Stimulated activated CD4-positive, alpha-beta T cell treated with anti-CD3 and anti-CD28 coated beads, Interleukin-1b, Interleukin-23, amount 100 ng/mL, for 24 hours (primary cell): ENCODE measurements at regions not wholly inside any gene's neighbourhood (a gene's known extent, or its start where the extent isn't known, plus 50 kb on each side); places are given as distances from the start of the nearest gene placed in this dataset.

ENCODE experiments used
- DNase-seq, 4 experiments: peaks; one replicate each; pipeline ENCODE4 v3.0.0-alpha.2; 2020; ENCODE audit warnings: low read depth in 4 of 4, low spot score in 1 of 4

DNA sequence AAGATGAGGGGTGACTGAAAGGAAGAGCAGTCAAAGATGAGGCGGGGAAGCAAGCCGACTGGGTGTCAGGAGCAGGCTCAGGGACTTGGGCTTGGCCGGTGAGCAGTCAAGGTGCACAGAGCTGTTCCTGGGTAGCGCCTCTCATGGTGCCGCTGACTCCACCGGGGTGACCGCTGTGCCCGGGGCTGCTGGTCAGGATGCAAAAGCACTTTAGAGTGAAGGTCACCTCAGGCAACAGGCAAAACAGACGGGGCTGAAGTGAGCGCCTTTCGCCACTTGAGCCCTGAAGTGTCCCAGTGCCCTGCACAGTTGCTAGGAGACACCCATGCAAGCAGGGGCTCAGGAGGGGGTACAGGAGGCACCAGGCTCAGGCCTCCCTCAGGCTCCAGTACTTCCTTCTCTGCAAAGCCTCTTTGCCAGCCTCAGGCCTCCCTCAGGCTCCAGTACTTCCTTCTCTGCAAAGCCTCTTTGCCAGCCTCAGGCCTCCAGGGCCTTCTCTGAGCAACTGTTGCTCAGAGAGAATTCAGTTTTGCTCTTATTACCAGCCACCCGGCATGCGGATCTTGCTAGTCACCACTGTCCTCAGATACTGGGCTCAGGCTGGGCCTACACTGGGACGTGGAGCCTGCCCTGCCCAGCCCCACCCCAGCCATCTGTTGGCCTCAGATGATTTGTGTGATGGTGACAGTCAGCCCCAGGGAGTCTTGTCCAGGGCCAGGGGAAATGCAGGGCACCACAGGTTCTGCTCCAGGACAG lies 99.7 kb upstream of the IRF2BP2 start:
- DNase-seq = no peak

DNA sequence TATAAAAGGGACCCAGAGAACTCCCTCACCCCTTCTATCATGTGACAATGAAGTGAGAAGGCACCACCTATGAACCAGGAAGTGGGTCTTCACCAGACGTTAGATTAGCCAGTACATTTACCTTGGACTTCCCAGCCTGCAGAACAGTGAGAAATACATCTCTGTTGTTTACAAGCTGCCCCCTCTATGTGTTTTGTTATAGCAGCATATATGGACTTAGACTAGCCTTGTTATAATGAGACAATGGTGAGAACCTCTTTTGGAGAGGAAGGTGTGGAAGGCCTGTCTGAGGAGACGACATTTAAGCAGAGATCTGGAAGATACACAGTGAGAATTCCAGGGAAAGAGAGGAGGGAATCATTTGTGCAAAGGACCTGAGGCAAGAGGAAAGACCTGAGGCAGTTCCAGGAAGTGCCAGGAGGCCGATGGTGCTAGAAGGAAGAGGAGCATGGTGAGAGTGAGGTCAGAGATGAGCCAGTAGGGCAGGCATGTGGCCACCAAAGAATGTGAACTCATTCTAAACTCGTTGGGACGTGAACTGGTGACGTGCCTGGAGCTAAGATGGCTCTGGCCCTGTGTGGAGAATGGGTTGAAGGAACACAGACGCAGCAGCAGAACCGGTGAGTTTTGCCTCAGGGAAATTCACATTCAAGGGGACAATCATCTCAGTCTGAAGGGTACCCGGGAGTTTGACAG lies 98.9 kb upstream of the IRF2BP2 start:
- DNase-seq = no peak

DNA sequence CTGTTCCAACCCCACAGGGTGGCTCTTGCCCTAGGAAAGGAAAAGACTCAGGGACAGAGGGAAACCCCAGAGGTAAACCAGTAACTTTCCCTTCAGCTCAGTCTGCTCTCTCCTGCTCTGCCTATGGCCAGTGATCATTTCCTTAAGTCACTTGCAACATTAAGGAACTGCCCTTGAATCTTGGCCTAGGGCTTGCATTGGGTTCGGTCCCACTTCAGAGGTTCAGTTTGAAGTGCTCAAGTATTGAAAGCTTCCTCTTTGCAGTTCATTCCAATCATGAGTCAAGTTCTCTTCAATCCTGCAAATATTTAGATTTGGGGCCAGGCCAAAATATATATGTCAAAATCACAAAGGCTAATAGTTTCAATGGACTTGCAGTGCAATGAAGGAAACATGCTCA lies 97.7 kb upstream of the IRF2BP2 start:
- DNase-seq = no peak

DNA sequence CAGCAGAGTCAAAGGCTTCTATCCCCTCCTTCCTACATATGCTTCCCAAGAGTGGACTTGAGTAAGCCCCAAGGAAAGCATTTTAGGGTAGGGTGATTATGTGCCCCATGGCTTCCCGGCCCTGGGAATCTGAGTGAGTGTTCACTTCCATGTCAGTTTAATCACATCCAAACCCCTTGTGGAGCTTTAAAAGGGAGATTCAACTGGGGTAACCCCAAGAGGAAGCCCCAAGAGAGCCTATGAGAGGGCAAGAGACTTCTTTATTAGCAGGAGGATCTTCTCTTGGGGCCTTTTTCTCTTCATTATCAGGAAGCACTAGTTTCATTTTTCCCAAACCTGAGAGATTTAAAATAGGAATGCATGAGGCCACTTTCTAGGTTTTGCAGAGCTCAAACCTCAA lies 97.0 kb upstream of the IRF2BP2 start:
- DNase-seq = no peak

DNA sequence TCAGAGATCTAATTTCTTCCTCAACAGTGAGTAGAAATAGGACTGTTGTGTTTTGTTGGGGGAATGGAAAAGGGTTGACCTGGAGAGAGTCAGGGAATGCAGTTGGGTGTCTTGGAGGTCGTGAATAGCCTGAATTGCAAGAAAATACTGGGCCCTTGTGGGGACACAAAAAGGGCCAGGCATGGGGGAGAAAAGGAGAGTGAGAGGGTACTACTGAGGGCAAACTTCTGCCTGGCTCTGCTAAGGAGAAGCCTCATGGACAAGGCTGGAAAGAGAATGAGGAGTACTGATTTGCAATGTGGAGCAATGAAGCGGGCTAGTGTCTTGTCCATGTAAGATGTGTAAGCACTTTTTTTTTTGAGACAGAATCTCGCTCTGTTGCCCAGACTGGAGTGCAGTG lies 96.2 kb upstream of the IRF2BP2 start:
- DNase-seq = no peak

DNA sequence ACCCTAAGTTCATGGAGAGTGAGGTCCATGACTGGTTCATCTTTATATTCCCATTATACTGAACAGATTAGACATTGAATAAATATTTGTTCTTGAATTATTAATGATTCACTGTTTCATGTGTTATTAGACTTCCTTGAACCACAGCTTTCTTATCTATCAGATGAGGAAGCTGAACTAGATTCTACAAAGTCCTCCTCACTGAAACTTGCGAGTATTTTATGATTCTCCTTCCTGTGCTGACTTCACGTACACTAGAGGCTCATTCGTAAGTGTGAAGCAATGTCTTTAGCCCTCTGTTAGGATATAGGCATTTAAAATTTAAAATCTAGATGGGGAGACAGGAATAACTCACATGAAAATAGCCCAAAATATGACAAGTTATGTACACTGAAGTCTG lies 95.6 kb upstream of the IRF2BP2 start:
- DNase-seq = no peak

DNA sequence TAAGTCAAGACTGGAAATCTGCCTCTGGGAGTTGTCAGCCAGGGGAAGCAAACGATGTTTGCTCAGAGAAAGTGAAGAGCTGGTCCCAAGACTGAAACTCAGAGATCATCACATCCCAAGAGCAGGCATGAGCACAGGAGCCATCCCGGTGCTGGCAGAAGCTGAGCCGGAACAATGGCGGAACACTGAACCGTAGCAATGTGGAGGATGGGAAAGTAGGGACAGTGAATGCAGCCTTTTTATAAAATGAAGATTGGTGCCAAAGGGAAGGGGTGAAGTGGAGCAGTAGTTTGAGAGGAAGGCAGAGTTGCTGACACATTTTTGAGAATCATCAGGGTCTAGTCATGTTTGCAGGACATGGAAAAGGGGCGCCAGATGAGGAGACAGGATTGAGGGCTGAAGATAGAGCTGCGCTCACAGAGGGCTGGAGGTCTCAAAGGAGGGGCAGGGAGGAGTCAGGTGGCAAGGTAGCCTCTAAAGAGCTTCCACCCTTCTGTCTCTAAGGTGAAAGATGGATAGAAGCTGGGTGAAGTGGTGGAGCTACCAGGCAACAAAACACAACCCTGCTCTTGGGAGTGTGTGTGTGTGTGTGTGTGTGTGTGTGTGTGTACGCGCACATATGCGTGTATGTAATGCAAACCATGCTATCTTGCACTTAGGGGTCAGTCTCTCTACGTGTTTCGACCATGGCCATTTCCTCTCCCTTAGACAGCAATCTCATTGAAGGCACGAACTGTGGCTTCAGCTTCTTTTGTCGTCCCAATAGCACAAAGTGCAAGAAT lies 94.3 kb upstream of the IRF2BP2 start:
- DNase-seq = no peak

DNA sequence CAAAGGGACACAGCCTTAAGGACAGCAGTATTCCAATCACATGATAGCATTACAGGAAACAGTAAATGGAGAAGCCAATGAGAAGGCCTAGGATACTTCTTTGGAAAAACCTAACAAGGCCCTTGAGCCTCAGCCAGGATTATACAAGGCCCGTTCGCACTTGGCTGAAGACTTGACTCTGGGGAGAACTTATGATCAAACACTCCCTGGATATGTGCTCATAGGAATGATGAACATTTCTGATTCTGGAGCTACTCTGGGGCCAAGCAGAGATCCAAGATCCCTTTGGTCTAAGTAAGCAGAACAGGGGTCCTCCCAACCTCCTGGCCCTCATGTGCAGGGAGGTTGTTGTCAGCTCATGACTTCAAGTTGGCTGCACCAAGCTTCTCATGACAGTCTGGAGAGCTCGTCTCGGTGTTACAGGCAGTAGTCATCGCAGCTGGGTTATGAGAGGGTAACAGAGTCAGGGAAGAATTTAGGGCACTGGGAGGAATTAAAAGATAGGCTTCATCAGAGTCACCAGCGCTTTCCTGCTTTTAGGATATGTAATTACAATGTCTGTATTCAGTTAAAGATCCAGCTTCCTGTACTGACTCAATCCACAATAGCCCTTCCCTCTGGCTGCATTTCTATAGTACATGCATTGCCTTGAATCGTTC lies 92.5 kb upstream of the IRF2BP2 start:
- no peak for DNase-seq

DNA sequence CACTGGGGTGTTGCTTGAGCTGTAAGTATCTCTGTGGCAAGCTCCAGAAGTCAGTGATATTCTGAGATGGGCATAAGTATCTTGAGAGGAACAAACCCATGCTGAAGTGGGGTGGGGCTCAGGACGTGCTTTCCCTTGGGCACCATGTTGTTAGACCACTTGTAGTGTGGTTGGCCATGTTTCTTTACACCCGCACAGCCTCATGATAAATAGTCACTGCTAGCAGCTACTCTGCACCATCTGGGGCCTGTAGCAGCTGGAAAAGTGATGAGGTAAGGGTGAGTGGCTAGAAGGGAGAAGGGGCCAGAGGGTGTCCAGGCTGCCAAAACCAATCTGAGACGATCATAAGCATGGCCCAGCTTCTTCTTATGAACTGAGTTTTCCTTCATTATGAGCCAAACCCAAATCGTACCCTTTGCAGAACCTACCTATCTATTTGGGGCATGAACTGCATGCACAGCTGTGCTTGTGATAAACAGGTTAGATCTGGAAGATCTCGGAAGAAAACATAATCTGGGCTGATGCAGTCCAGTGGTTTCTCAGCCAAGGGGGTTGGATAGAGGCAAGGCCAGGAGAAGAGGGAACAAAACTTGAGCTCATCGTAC lies 91.9 kb upstream of the IRF2BP2 start:
- no peak for DNase-seq

DNA sequence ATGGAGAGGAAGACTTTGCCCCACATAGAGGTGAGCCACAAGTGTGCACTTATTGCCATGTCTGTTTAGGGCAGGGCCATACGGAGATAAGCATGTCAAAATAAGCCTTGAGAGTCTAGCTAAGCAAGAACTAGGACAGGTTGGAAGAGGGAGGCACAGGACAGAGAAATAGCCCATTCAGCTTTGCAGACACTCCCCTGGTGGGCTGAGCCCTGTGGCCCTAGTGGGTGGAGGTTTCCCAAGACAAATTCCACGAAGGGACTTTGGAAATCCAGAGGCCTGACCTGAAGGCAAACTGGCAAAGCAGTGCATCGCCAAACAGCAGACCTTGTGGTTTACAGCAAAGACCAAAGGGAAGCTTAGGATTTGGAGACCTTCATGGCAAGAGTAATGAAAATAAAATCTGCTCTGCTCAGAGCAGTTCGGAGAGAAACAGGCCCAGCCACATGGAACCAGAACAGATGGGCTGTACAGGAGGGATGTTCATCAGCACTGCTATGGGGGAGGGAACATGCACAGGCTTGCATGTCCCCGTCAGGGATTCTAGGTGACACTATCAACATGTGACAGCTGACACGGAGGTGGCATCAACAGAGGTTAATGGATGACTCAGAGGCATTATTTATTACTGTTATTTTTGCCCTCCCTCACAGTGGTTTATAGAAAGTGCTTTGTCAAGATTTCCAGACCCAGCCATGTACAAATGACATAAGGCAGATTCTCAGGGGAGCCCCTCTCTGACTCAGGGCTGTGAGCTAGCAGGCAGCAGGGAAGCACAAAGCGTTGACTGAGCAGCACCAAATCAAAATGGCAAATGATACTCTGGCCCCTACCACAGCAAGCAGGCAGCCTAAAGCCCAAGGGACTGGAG lies 90.1 kb upstream of the IRF2BP2 start:
- DNase-seq = peak in 1 of 4 experiments; percentile 7

DNA sequence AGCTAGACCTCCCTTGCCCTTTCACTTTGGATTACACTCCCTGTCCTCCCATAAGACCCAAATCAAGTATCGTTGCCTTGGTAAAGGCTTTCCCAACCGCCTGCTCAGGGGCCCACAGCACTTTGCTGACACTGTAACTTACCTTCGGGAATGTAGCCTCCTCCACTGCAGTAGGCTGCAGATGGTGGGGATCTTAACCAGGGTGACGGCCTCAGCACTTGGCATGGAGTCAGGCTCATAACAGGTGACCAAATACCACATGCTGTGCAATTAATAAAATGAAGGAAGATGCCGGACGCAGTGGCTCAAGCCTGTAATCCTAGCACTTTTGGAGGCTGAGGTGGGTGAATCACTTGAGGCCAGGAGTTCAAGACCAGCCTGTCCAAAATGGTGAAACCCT lies 88.7 kb upstream of the IRF2BP2 start:
- no peak for DNase-seq

DNA sequence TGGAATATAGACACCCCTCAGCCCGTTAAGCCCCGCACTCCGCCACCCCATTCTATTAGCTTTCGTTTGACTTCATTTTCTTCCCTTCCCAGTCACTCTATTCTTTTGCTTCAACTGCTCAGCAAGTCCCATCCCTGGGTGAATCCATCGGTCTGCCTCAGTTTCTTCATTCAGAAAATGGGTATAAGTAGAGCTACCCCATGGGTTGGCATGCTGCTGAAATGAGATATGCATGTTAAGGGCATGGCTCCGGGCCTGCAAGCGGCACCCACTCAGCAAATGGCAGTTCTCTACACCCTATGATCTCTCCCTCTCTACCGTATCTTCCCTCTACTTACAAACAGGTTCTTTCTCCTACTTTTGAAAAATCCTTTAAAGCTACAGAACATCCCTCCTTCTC lies 87.8 kb upstream of the IRF2BP2 start:
- no peak for DNase-seq

DNA sequence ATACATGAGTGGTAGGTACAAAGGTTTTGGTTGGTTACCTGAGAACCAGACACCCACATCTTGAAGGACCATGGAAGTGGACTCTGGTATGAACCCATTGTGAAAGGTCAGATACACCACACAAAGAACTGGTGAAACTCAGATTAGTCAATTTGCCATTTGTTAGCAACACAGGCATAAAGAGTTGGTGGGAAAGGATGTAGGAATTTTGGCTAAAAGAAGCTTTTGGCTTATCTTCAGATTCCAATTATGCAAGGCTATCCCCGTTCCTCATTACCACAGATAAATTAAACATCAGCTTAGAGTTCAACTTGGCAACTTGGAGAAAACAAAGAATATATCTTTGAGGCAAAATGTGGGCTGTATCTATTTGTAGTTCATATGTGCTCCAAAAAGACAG lies 87.0 kb upstream of the IRF2BP2 start:
- DNase-seq = no peak

DNA sequence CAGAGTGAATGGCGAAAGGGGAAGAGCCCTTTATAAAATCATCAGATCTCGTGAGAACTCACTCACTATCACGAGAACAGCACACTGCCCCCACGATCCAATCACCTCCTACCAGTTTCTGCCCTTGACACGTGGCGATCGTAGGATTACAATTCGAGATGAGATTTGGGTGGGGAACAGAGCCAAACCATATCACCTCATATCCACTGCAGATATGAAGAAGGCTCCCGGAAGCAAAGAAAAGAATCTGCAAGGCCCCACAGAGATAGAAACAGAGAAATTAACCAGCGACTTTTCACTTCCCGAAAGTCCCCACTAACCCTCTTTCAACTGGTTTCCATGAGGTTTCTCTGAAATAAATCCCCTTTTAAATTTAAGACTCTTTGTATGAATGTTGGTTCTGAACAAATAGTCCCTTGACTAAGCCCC lies 86.2 kb upstream of the IRF2BP2 start:
- no peak for DNase-seq

DNA sequence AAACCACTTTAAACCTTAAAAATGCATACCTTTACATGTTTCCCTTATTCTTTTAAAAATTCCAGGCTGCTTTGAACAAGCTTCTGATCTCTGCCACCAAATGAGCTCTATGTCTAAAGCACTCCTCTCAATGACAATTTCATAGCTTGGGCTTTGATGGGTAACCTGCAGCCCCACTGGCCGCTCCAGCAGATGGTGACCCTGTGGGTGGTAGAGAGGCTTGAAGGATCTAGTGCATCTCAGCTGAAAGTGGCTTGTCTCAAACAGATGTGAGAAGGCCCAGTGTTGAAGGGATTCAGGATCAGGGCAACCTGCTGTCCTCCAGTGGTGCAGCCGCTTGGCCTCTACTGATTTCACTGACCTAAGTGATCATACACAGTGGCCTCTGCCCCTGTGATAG lies 84.7 kb upstream of the IRF2BP2 start:
- DNase-seq = no peak

DNA sequence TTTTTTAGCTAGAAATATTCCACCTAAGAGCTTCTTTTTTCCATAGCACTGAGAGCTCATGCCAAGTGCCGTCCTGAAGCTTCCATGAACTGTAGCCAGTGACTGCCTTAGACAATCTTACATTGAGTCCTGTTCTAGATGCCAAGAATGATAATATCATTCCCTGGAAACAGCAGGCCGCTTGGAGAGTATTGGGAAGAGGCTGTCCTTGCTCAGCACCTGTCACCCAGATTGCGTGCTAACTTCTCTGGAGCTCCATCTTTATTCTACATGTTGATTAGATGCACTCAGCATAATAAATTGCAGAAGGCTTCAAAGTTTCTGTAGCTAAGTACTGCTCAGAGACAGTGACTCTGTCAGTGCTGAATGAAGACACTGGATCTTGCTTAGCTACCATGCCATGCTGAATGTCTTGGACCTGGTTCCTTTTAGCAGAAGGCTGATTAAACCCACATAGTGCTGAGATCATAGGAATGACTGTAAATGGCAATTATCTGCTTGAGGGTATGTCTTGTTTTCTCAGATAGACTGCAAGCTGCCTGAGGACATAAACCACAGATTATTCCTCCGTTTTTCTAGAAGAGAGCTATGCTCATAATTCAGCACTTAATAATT lies 83.1 kb upstream of the IRF2BP2 start:
- DNase-seq = no peak

DNA sequence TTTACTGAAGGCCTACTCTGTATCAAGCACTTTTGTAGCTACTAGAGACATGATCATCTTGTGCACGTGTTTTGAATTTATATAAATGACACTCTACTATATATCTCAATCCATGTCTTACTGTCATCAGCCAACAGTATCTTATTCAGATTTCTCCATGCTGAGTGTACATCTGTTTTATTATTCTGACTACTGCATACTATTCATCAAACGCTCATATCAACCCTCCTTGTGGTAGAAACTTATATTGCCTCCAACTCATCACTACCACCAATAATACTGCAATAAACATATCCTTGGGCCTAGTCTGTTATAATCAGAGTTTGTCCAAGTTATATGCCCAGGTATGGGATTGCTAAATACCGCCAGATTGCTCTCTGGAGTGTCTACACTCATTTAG lies 81.6 kb upstream of the IRF2BP2 start:
- DNase-seq = no peak

DNA sequence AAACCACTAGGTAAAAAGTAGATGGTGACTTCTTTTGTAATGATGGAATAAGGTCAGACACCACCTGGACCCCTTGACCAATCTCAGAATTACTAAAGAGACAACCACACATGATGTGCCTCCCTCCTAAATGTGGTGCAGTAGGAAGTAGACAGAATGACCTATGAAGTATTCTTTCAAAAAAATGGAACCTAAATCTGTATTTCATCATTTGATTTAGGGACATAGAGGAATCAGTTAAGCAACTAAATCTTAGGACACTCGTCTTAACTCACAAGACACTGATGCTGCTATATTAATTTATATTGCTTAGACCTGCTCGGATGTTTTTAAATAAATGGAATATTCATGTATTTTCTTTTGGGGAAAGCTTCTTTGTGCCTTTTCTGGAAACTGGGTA lies 80.9 kb upstream of the IRF2BP2 start:
- no peak for DNase-seq

DNA sequence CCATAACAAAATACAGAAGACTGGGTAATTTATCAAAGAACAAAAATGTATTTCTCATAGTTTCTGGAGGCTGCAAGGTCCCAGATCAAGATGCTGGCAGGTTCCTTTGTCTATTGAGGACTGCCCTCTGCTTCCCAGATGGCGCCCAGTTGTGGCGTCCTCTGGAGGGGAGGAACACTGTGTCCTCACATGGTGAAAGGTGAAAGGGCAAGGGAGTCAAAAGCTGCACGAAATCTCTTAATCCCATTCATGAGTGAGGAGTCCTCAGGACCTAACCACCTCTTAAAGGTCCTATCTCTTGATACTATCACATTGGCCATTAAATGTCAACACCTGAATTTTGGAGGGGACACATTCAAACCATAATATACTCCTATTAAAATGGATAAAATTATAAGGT lies 79.3 kb upstream of the IRF2BP2 start:
- no peak for DNase-seq

DNA sequence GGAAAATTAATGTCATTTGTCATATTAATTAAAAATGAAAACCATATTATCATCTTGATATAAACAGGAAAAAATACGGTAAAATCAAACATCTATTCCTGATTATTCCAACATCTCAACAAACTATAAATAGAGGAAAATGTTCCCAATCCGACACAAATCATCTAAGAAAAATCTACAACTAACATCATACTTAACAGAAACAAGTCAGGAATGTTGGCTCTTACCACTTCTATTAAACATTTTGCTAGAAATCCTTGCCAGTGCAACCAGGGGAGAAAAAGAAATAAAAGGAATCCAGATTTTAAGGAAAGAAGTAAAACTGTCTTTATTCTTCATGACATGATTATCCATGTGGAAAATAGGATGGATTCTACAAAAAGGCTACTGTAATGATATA lies 77.0 kb upstream of the IRF2BP2 start:
- no peak for DNase-seq
